ENCODE measurements at regions not wholly inside any gene's neighbourhood (a gene's known extent, or its start where the extent isn't known, plus 50 kb on each side); places are given as distances from the start of the nearest gene placed in this dataset.

GRCh38 chr1:234927971-234928640, 200.5 kb downstream of the TOMM20 start:
- TF ChIP-seq POLR2A (IDR thresholded peaks at IDR 0.05; ENCODE audit: low read length) = no peak
- TF ChIP-seq GATA1 (IDR thresholded peaks at IDR 0.05; ENCODE audit: low read depth, low read length) = no peak
